Activated CD4-positive, CD25-positive, alpha-beta regulatory T cell (primary cell): ENCODE measurements at regions not wholly inside any gene's neighbourhood (a gene's known extent, or its start where the extent isn't known, plus 50 kb on each side); places are given as distances from the start of the nearest gene placed in this dataset.

Experiments
- DNase-seq, 4 experiments: peaks; one replicate each; lab custom pipeline; 2025; lab: John Stamatoyannopoulos, UW

DNA sequence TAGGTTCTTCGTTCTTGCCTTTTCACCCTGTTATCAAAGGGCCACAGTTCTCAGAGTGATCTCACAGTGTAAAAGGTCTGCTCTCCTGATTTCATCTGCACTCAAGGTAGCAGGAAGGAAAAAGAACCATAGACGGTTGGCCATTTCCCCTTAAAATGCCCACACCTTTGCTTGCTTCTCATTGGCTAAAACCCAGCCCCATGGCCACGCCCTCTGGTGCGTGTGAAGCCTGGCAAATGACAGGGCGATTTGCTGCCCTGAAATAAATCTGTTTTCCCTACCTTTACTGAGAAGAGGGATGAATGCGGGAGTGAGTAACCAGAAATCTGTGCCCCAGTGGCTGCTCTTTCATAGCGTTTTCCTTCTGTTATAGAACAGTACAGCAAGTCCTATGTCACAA, 269.3 kb downstream of the POU4F1 start:
- no peak for DNase-seq

DNA sequence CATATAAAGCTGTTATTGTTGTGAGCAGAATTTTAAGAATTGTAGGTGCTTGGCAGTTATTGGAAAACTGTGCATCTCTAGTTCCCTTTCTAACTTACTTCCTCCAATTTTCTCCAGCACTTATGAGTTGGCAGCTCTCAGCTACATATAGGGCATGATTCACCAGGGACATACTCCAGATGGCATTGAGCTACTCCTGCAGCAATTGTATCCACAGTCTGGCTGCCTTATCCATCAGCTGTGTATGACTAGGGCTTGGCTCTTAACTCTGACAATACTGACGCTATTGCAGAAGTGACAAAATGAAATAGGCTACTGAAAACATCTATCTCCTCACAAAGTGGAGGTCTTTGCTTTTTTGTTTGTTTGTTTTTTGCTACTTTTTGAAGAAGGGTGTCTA, 276.7 kb downstream of the POU4F1 start:
- no peak for DNase-seq

DNA sequence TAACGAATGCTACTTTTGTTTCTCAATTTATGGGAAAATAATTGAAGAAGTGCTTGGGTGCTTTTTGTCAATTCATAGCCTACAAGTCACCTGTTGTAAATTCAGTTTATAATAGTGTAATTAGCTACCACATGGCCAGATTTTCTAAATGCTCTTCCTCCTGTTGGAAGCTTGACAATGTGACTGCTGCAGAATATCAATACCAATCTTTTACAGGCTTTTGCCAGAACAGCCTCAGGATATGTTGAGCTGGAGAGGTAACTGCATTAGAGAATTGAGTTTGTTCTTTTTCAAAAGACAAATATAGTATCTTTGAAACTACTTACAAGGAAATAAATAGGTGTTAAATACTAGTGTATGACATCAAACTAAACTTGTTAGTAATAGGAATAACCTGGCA, 277.8 kb downstream of the POU4F1 start:
- DNase-seq: no peak

DNA sequence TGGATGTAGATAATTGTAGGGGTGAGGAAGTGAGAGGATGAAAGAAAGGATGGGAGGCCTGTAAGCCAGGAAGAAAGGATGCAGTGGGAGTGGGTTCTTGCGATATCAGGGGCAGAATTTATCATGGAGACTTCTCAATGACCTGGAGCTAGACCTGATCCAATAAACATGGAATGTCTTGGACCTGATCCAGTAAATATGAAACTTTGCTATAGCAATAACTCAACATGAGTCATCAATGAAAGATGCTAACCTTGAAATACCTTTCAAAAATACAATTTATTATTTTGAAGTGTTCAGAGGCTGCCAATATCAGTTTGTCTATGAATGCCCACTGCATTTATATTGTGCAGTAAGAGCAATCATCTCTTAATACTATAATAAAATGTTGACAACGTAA, 279.5 kb downstream of the POU4F1 start:
- DNase-seq: no peak

DNA sequence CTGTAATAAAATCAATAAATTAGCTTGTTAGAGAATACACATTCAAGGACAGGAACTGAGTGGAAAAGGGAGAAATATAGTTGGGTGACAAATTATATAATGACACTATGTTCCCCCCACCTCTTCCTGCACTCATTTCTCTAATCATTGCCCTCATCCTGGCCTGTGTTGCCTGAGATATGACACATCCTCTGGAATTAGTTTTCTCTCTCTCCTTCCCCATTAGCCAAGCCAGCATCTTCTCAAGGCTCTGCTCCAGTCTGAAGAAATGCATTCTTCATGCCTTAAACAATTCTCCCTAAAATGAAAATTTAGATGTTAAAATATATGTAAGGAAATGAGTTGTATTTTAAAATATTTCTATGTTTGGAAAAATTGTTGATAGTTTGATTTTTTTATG, 280.3 kb downstream of the POU4F1 start:
- DNase-seq: no peak

DNA sequence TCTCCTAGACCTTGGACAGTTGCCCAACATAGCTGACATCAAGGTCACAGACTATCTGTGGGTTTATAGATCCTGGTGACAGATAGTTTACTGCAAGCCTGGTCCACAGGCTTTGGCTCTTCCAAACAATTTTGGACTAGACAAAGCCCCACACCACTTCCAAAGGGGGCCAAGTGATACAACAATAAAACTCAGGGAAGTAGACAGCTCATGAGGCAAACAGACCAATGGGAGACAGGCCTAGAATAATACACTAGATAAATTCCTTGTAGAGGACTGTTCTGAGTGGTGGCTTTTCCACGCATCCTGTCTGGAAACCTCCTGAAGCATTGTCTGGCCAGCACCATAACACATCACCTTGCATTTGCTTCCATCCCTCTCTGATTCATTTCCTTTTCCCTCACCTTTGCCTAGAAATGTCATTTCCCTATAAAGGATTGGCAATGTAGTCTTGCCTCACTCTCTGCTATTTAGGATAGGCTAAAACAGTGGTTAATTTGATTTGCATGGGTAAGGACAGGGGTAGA, 284.2 kb downstream of the POU4F1 start:
- no peak for DNase-seq

DNA sequence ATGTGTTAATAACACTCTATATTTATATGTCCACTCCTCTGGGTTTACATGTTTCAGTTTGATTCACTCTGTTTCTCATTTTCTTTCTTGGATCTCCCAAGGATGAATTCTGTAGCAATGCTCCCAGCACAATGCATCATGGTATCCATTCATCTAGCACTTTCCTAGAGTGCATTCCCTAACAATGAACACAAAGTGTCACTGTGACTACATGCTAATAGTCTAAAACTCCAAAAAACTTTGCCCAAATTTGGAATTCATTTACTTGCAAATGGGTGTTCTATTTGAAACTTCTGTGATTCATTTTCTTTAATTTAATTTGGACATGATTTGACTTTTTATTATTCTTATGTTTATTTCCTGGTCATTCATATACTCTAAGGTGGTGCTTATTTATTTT, 286.3 kb downstream of the POU4F1 start:
- no peak for DNase-seq

DNA sequence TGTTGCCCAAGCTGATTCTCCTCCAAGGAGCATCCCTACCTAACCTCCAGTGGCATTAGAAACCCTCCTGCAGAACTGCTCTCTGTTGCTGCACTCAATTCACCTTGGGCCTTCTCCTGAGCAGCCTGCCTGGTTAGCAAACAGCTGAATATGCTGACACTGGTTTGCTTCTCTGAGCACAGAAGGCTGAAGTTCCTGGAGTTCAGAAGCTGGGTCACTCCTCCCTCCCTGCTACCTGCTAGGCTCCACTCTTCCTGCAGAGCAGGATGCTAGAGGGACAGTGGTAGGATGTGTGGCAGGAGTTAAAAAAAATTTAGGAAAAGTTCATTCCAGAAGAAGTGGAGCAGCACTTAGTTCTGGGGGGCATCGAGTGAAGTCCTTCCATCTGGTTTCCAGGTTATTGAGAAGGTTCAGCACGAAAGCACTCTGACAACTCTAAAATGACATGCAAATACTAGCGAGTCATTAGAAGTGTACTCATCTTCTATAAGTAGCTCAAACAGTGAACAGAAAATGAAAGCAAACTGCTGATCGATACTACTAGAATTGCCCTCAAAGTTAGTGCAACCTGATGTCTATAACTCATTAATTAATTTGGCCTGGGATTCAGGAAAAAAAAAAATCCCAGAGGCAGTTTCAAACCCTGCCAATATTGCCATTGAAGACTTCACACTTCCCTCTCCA, 293.7 kb downstream of the POU4F1 start:
- DNase-seq: no peak

DNA sequence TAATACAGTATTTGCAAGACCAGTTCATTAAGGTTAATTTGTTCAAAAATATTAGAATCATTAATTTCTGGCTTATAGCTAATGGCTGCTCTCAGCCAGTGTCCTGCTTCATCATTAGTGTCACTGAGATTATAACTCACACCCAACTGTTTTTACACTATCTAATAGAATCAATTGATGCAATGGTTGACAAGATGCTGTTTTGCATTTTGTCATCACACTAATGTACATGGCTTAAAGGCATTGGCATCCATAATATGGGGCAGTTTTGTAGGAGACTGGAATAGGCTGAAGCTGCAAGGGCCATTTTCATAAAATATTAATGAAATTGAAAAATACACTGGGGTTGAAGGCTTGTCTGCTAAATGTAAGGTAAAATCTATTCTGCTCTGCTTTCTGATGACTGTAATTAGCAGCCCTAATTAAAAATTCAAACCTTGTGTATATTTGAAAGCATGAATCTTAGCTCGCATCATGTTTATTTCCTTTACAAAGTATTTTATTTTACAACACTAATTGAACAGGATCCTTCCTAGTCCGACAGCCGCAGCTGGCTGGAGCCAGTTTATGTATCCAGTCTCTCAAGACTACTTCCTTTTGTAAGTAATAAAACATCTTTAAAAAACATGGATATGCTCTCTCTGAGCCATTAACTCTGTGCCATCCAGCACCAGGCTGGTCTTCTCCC, 296.7 kb downstream of the POU4F1 start:
- no peak for DNase-seq

DNA sequence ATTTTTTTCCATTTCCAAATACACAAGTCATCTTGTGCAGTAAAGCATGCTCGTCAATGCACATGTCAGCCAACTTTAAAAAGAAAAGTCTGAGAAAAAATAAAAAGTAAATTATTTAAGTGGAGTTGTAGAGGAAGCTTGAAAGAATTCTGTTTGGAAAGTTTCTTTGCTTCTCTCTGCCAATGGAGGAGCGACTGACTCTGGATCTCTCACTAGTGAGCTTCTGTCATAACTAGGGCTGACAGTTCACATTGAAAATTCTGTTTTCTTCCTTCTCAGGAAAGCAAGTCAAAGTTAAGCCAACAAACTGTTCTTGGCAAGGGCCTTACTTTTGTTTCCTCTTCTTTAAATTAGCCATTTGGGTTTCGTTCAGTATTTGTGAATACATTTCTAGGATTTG, 298.2 kb downstream of the POU4F1 start:
- no peak for DNase-seq

DNA sequence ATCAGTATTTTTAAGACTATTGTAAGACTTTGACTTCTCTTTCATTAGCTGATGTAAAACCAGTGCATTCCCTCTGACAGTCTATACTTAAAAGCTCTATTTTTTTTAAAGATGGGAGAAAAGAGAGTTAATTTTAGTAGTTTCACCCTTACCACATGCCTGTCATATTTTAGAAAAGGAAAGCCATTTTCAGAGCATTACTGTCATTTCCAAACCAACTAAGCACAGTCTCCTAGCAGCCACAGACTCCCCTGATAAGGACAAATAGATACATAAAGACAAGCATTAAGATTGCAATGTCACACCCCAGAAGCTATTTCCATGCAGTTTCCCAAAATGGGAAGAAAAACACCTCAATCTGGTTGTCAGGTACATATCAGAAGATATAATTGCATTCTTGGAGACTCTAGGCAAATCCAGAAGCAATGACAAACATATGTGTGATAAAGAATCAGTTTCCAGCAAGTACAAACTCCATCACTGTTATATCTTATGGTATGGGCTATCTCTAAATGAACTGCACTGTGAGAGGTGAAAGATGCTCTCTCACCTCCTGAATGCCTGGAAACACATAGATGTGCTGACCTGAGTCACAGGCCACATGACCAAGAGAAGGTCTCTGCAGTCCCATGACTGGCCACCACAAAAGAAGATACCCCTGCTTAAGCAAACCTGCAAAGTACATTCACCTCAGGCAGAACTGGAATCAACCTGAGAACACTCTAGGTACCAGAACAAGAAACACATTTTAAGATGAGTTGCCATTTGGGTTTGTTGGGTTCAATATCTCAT, 303.3 kb downstream of the POU4F1 start:
- DNase-seq: no peak

DNA sequence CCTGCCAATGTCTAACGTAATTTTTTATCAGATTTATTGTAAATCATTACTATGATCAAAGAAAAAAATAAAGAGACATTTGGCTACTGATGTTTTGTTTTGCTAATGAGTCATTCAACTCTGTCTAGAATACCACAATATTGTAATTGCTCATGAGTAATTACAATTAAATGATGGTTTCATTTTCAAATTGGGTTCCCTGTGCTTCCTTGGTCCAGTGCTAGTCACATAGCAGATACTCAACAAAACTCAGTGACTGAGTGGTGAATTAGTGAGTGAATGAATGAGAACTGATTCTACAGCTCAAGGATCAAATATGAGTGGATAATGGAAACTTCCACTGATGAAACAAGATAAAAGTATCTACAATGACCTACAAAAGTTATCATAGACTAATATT, 304.7 kb downstream of the POU4F1 start:
- DNase-seq: no peak

DNA sequence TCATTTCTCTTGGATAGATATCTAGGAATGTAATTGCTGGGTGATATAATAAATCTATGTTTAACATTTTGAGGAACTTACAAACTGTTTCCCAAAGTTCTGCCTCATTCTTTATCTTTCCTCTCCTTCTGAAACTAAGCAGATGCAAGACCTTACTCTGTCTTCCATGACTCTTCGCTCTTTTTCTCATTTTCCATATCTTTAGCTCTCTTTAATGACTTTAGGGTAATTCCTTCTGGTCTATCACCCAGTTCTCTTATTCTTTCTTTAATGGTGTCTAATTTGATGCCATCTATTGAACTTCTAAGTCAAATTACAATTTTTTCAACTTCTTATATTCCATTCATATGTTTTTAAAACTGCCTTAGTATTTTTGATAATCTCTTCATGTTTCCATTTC, 316.6 kb downstream of the POU4F1 start:
- no peak for DNase-seq

DNA sequence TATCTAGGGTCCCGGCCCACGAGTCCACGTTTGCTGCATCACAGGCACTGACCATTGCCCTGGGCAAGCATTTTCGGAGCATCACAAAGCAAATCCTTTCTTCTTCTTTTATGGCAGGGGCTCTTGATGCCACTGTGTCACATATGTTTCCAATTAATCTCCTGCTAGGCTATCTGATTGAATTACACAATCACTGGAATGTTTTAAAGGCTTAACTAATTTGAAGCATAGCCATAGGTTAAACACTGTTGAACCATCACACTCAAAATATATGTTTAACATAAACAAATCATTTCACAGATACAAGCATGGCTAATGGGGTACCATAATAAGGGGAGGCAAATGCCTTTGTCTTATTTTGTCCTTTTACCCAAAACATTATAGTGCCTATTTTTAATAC, 338.3 kb downstream of the POU4F1 start:
- DNase-seq: no peak

DNA sequence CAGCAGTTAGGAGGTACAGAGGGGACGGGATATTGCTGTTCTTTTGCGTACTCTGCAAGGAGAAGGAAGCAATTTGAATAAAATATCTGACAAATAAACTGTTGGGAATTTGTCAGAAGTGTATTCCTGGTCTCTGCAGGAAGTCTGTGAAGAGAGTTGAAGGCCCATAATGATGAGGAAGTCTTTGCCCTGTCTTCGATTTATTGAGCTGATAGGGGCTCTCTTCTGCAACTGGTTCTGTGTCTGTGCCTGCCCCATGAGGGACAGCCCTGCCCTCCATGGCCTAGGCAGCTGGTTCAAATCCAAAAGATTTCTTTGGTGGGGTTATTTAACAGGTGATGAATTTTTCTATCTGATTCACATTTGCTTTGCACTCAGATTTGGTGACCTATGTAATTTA, 339.7 kb upstream of the EDNRB start:
- no peak for DNase-seq

DNA sequence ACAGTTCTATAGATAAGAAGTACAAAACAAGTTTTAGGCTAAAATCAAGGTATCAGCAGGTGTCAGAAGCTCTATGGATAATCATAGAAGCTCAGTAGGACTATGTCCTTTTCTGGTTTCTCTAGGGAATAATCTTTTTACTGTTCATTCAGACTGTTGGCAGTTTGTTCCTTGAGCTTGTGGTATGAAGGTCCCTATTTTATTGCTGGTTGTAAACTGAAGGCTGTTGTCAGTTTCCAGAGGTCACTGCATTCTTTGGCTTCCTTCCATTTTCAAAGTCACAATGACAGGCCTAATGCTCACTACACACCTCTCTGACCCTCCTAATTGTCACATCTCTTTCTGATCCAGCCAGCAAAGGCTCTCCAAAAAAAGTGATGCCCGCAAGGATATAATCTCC, 337.9 kb upstream of the EDNRB start:
- no peak for DNase-seq

DNA sequence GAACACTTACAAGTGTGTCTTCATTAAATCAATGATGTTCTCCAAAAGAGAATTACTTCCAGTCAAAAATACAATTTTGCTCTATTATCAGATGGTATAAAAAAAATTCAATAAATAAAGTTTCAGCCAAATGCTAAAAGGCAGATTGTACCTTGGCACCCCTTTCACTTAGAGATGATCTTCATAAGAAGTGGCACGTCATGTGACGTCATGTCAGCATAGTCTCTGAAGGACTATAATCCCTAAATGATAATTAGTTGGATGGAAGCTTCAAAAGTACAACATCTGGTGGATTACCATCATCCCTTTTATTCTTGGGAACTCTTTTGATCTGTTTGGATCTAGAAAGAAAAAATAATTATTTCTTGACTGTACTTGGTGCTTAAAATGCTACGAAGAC, 335.5 kb upstream of the EDNRB start:
- no peak for DNase-seq

DNA sequence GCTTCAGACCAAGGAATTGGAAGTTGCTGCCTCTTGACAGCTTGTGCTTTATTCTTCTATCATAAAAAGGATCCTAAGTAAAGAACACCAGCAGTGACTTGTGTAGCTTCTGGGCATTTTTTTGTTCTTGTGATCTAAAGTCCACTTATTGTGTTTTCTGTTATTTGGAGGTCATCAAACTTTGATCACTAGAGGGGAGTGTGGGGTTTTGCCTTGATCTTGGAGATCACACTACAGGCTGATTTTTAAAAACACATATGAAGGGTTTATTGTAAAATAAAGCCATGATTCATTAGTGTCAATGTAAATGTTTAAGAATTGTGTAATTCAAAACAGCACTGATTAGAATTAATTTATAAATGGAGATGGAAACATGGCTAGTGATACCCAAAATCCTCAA, 328.7 kb upstream of the EDNRB start:
- DNase-seq: no peak

DNA sequence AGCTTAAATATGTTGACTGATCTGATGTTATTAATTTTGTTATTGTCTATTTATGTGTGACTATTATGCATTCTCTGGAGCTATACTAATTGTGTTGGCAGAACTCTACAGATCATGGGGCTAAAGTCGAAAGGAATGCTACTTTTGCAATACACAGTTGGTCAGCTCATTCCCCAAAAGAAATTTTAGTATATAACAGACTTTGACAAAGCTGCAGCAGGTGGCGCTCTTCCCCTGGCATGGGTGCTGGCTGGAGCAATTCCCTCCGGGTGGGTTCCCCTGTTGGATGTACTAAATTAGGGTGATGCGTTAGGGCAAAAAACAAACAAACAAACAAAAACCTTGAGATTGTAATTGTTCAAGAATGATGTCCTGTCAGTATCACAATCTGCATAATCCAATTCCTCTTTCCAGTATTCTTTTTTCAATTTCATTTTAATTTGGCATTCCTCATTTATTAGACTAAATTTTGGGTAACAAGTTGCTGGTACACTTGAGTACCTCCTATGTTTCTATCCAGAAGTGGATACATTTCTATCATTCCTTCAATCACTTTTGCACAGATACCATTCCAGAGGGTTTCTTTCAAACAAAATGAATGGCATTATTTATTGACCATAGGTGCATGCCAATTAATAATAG, 322.8 kb upstream of the EDNRB start:
- no peak for DNase-seq

DNA sequence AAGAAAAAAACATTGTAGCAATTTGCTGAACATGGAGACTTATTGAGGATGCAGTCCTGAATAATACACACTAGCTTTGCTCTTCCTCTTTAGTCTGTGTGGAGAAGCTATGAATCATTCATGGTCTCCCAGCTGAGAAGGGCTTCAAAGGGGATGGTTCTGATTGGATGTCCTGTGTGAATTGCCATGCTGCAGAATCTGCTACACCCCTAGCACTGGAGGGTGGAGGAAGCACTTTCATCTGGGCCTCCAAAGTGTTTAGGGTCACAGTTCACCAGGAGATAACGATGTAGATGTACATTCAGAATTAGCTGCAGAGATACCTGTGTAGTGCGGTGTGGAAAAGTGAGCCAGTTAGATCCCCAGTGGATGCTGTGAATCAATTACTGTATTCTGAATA, 321.1 kb upstream of the EDNRB start:
- DNase-seq: no peak

DNA sequence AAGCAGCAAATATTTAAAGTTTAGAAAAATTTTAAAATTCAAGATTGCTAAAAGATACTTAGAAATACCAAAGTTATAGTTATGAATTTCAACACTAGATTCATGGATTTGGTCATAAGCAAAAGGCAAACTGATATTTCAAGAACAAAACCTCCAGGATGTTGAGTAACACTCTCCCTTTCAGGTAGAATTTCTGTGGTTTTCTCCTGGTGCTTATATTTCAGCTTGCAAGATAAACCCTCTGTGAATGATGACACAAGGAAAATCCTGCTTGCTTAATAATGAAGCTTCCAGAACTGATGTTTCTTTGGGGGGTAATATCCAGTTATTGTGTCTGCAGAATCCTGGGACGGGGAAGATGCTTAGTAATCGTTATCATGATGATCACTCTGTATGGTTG, 320.3 kb upstream of the EDNRB start:
- DNase-seq: no peak

DNA sequence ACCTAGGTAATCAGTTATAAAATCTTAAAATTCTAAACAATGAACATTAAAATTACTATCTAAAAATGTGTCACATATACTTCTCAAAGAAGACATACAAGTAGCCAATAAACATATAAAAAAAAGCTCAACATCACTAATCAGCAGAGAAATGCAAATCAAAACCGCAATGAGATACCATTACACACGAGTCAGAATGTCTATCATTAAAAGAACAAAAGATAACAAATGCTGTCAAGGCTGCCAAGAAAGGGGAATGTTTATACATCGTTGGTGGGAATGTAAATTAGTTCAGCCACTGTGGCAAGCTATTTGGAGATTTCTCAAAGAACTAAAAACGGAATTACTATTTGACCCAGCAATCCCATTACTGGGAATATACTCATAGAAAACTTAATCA, 310.3 kb upstream of the EDNRB start:
- DNase-seq: no peak

DNA sequence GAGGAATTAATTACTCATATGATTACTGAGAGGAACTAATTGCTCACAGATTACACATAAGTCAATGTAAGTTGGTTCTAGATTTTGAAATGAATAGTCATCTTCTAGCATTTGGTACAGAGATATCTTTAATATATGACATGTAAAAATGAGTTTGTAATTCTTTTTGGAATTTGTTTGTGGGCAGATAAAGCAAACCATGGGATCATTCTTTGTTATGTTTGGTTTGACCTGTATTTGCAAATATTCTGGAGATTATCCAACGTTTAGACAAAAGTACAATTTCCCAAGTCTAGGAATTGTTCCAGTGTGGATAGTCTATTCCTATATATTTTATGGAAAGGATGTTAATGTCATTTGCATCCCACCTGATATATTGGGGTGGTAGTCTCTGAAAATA, 309.6 kb upstream of the EDNRB start:
- no peak for DNase-seq
